K562 (cell line): ENCODE measurements at regions not wholly inside any gene's neighbourhood (a gene's known extent, or its start where the extent isn't known, plus 50 kb on each side); places are given as distances from the start of the nearest gene placed in this dataset.

Experiments used
- BHLHE40 ChIP-seq: IDR thresholded peaks from 2 replicates; pipeline ENCODE4 v1.6.1; 2011; ENCODE audit warnings: low read length, improper control_type of control experiment
- ESRRA ChIP-seq: fragments of 450-650 bp; IDR thresholded peaks from 2 replicates; pipeline ENCODE4 v1.6.1; 2014; ENCODE audit warnings: low read depth, mild to moderate bottlenecking, moderate library complexity, borderline replicate concordance
- MAFK ChIP-seq: IDR thresholded peaks from 2 replicates; pipeline ENCODE4 v1.6.1; 2011; ENCODE audit warnings: low read length, improper control_type of control experiment
- NCOA1 ChIP-seq: fragments of 450-650 bp; IDR thresholded peaks from 2 replicates; pipeline ENCODE4 v1.6.1; 2016; ENCODE audit warnings: low read depth
- POLR2AphosphoS5 ChIP-seq: IDR thresholded peaks from 2 replicates; pipeline ENCODE4 v1.6.1; 2011; ENCODE audit warnings: mild to moderate bottlenecking, low read depth, low read length, moderate library complexity; ENCODE audit not compliant: control insufficient read depth, insufficient read depth
- STAT6 ChIP-seq: sonication (generic); formaldehyde crosslinking; IDR thresholded peaks from 2 replicates; pipeline ENCODE4 v1.8.1; 2023; ENCODE audit warnings: mild to moderate bottlenecking, missing genetic modification reagents
- TARDBP ChIP-seq: fragments of 450-650 bp; IDR thresholded peaks from 2 replicates; pipeline ENCODE4 v1.6.1; 2016
- TF ChIP-seq, protein P1 (sequence below), 3 experiments: IDR thresholded peaks in 2 of 3; conservative IDR thresholded peaks in 1 of 3; 2 replicates each; pipeline ENCODE4 v1.5.1; 2011 to 2012; ENCODE audit warnings: low read length in 3 of 3, mild to moderate bottlenecking in 3 of 3, control low read depth in 2 of 3, improper control_type of control experiment in 1 of 3, inconsistent platforms in 1 of 3, low read depth in 1 of 3, mixed read lengths in 1 of 3, moderate library complexity in 1 of 3; ENCODE audit not compliant: insufficient read depth in 2 of 3

GRCh38 chr5:27158775-27159174 lies 120.4 kb upstream of the CDH9 start:
- TF ChIP-seq ESRRA (no peak), TARDBP (no peak), MAFK (no peak), BHLHE40 (no peak), STAT6 (no peak), POLR2AphosphoS5 (no peak), NCOA1 (no peak)
- TF ChIP-seq, protein P1, sequence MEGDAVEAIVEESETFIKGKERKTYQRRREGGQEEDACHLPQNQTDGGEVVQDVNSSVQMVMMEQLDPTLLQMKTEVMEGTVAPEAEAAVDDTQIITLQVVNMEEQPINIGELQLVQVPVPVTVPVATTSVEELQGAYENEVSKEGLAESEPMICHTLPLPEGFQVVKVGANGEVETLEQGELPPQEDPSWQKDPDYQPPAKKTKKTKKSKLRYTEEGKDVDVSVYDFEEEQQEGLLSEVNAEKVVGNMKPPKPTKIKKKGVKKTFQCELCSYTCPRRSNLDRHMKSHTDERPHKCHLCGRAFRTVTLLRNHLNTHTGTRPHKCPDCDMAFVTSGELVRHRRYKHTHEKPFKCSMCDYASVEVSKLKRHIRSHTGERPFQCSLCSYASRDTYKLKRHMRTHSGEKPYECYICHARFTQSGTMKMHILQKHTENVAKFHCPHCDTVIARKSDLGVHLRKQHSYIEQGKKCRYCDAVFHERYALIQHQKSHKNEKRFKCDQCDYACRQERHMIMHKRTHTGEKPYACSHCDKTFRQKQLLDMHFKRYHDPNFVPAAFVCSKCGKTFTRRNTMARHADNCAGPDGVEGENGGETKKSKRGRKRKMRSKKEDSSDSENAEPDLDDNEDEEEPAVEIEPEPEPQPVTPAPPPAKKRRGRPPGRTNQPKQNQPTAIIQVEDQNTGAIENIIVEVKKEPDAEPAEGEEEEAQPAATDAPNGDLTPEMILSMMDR (IDR thresholded peaks at IDR 0.05 in 2 of 3, conservative IDR thresholded peaks at IDR 0.05 in 1 of 3; ENCODE audit: insufficient read depth in 2 of 3, low read depth in 1 of 3, low read length in 3 of 3): no peak
